Activated CD8-positive, alpha-beta memory T cell treated with anti-CD3 and anti-CD28 coated beads for 48 hours (primary cell): ENCODE measurements at regions not wholly inside any gene's neighbourhood (a gene's known extent, or its start where the extent isn't known, plus 50 kb on each side); places are given as distances from the start of the nearest gene placed in this dataset.
"Not testable (repeated sequence)": the region's sequence is repeated elsewhere in the genome, so short reads cannot be mapped to it uniquely, and the experiment has no call there.

ENCODE experiments used
- DNase-seq, 3 experiments: peaks; one replicate each; pipeline ENCODE4 v3.0.0-alpha.2; 2020; ENCODE audit warnings: low read depth in 2 of 3, low spot score in 2 of 3

DNA sequence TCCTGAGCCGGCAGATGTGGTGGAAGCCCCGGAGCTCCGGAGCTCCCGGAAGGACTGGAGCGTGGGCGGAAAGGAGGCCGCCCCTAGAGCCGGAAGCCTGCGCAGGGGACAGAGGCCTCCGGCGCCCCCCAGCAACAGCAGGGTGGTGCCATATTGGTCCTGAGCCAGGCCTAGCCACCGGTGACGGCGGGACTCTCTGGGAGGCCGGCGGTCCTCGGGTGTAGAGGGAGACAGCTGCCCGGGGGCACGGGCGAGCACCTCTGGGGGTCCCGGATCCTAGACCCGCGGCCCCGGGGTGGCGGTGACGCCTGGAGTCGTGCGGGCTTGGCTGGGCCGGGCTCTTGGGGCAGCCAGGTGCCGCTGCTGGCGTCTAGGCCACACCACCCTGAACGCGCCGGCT lies 1472.2 kb downstream of the FOXD4L5 start:
- not testable (repeated sequence) for DNase-seq

DNA sequence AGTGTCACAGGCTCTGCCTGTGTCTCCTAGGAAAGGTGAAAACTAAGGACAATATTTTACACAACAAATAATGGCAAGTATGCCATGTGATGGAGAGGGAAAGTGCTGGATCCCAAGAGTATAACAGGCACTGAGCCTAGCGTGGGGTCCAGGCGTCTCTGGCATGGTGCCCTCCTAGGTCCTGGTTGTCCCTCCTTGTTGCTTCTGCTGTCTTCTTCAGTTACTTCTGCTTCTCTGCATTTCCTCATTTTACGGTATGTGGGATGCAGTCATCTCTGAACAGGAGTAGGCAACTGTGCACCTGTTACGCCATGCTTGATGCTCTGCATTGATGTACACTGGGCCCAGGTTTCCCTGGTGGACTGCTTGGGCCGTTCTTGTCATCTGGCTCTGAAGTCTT lies 1480.8 kb downstream of the FOXD4L5 start:
- not testable (repeated sequence) for DNase-seq

DNA sequence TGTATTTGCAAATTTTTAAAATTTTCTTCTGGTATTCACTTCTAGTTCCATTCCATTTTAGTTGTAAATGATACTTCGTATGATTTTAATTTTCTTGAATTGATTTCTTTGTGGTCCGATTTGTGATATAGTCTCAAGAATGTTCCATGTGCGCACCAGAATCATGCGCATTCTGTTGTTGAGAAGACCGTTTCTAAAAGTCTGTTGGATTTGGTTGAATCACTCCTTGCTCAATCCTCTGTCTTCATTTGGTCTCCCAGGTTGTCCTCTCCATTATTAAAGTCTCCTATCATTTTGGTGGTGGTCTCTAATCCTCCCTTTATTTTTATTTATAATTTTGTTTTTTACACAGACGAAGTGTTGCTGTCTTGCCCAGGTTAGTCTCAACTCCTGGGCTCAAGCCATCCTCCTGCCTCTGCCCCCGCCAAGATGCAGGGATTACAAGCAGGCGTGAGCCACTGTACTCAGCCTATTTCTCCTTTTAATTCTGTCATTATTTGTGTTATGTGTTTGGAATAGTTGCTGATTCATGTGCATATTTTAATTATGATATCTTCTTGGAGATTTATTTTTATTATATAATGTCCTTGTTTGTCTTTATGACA lies 1490.8 kb downstream of the FOXD4L5 start:
- DNase-seq = not testable (repeated sequence)

DNA sequence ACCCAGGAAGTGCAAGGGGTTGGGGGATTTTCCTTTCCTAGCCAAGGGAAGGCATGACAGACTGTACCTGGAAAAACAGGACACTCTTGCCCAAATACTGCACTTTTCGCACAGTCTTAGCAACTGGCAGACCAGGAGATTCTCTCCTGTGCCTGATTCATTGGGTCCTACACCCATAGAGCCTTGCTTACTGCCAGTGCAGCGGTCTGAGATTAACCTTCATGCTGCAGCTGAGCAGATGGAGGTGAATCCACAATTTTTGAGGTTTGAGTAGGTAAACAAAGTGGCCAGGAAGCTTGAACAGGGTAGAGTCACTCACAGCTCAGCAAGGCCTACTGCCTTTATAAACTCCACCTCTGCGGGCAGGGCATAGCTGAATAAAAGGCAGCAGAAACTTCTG lies 1497.6 kb downstream of the FOXD4L5 start:
- not testable (repeated sequence) for DNase-seq

DNA sequence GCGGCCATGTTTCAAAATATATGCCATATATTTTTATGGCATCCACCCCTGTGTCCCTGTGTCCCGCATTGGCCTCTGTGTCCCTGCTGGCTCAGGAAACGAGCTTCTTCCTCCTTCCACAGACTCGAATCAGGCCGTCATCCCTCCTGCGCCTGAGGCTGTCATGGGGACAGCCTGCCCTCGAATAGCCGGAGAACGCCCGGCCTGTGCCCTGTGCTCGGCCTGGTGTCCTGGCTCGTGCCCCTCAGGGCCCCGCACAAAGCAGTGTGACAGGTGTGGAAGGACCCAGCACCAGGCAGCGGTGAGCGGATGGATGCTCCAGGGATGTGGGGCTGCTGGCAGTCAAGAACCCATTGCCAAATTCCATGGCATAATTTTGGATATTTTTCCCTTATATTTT lies 1500.0 kb downstream of the FOXD4L5 start:
- not testable (repeated sequence) for DNase-seq

DNA sequence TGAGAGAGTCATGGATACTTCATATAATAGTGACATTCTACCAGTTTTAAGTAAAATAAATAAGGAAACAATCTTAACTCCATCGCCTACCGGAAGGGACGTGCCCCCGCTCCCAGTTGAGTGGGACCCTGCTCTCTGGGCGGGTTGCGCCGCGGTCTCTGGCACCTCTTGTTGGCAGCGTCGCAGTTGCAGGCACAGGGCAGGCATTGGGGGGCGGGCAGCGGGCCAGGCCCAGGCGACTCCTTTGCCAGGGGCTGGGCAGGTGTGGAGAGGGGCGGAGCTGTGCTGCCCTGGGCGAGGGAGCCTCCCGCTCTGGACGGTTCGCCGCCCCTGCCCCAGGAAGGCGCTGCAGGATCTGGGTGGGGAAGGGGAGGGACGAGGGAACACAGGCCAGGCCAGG lies 1500.6 kb downstream of the FOXD4L5 start:
- DNase-seq = not testable (repeated sequence)

DNA sequence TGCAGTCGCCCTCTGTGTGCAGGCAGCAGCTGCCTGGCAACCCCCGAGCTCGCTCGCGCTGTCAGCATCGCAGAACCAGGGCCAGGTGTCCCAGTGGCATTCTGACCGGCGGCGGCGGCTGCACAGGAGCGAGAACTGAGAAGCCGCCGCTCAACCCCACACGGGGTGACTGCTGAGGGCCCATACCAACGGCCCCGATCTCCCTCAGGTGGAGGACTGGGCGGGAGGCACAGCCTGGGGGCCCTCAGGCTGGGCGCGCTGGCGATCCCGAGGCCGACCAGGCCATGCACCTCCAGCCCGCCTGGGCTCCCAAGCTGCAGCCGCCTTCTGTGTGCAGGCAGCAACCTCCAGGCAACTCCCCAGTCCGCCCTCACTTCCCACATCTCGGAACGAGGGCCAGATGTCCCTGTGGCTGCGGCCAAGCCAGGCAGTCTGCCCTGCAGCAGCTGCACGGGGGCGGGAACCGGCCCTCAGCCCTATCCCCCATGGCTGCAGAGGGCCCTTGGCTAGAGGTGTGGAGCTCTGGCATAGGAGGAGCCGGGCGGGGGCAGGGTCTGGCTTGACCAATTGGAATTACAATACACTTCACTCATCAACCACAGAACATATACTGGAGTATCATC lies 1503.1 kb downstream of the FOXD4L5 start:
- DNase-seq = not testable (repeated sequence)

DNA sequence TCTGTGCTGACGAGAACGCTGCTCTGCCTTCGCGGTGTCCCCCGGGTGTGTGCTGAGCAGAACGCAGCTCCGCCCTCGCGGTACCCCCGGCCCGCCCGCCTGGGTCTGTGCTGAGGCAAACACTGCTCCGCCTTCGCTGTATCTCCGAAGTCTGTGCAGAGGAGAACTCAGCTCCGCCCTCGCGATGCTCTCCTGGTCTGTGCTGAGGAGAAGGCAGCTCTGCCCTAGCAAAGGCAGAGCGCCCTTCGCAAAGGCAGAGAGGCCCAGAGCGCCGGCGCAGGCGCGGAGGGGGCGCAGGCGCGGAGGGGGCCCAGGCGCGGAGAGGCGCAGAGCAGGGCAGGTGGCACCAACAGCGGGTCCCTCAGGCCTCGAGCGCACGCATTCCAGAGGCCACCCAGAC lies 1503.6 kb downstream of the FOXD4L5 start:
- DNase-seq = not testable (repeated sequence)

DNA sequence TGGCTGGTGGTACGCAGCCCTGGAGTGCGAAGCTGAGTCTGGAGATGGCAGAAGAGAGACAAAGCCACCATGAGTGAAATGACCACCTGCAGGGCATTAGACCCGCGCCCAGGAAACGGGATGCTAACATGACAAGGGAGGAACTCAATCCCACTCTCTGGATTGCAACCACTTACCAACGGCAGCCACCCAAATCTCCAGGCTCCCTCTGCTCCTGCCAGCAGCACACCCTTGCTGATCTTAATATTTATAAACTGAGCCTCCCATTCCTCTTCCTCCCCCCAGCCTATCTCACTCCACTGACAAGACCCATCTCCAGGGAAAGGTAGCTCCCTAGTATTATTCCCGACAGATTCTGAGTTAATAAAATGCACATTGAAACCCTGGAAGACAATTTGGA lies 1508.8 kb downstream of the FOXD4L5 start:
- DNase-seq = not testable (repeated sequence)

DNA sequence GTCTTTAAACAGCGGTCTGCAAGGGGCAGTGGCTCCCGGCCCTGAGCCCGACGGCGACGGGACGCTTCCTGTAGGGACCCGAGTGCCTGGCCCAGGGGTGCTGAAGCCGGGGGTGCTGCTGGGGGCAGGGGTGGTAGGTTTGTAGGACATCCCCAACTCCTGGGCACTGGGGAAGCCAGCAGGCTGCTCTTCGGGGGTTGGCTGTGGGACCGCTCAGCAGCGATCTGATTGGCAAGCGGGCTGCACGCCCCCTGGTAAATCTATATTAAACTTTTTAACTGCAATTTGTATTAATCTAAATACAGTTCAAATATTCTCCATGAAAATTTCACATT lies 1510.0 kb downstream of the FOXD4L5 start:
- not testable (repeated sequence) for DNase-seq

DNA sequence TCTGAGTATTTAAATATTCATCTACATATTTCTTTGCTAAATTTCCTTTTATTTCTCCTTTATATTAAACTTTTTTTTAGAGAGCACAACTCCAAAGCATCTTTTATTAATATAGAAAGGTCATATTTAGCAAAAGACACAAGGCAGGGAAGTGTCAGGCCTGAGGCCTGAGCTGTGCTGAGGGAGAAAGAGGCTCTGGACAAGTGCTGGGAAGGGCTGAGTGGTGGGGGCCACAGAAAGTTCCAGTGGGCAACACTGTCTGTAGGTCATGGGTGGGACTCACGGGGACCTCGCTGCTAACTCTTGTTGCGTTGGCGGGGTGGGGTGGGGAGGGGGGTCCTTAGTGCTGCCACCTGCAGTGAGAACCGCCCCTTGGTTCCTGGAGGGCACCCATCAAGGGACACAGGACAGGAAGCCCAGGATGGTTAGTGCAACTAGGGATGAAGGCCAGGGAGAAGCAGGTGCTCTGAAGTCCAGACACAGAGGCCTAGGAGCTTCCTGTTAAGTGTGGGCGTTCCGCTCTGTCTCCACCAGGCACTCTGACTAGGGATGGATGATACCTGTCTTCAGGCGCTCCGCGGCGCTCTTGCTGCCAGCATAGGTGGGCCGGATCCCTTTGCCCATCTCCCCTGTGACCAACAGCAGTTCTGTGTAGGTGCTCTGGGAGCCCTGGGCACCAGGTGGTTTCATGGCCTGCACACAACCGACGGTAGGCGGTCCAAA lies 1510.5 kb downstream of the FOXD4L5 start:
- not testable (repeated sequence) for DNase-seq

DNA sequence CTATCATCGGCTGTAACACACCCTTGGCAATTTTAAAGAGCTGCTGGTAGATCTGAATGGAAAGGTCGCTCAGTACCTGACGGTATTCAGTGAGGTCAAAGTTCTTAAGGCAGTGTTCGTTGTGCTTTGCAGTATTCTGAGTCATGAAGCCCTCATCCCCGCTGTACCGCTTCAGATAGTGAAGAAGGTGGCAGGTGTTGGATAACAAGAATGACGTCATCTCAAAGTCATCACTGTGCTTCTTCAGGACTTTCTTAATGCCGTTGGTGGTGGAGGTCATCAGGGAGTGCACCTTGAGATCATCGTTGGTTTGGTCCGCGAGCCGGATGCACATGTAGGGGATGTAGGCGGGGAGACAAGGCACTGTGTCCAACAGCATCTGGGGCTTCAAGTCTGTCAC lies 1522.8 kb downstream of the FOXD4L5 start:
- DNase-seq = not testable (repeated sequence)

DNA sequence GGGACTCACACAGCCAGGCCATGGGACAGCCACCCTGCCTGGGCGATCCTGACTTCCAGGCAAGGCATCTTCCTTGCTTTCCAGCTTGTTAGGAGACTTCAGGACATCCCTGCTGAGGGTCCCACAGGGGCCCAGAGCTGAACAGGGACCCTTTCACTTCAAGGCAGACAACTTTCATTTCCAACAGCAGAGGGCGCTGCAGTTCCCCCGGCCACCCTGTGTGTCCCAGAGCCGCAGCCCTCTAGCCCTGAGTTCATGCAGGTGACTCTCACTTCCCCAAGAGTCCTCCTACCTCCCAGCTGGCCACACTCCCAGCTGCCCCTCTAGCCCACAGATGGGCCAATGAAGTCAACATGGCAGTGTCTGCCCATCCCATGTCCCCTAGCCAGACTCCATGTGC lies 1556.0 kb downstream of the FOXD4L5 start:
- not testable (repeated sequence) for DNase-seq

DNA sequence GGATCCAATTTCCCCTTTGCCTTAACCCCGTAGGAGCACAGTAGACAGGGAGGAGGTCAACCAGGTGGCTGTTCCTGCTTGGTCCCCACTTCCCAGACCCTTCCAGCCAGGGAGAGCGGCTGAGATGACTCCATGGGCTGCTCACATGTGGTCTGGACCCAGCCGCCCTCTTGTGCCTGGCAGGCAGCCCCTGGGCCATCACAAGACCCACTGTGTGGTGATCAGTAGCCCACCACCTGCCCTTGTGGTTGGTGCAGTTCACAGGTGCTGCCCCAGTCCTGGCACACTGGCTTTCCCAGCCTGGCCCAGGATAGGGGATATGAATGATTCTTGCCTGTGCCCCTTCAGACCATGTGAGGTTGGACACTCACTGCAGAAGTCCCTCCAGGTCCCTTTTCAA lies 1556.7 kb downstream of the FOXD4L5 start:
- DNase-seq = no peak

DNA sequence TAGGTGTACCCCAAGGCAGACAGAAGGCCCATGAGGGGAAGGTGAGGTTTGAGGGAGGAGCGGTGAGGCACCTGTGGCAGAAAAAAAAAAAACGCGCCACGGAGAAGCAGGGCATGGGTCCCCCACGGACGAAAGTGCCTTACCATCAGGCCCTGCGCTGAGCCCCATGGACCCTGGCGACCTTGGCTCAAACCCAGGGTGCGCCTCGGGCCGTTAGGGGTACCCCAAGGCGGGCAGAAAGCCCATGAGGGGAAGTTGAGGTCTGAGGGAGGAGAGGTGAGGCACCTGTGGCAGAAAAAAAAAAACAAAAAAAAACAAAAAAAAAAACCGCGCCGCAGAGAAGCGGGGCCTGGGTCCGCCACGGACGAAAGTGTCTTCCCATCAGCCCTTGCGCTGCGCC lies 1576.7 kb downstream of the FOXD4L5 start:
- DNase-seq = not testable (repeated sequence)

DNA sequence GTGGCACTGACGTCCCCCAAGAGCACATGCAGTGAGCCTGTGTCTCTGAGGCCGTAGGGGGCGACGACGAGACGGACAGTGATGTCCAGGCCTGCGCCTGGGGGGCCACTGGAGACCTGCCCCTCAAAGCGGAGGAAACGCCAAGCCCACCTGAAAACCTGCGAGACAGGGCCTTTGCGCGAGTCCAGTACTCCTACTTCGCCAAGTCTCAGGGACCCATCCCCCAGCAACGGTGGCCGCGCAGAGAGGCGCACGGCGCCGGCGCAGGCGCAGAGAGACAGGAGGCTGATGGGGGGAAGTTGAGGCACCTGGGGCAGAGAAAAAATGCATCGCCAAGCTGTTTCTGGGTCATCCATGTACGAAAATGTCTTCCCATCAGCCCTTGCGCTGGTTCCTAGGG lies 1580.6 kb downstream of the FOXD4L5 start:
- DNase-seq = not testable (repeated sequence)

DNA sequence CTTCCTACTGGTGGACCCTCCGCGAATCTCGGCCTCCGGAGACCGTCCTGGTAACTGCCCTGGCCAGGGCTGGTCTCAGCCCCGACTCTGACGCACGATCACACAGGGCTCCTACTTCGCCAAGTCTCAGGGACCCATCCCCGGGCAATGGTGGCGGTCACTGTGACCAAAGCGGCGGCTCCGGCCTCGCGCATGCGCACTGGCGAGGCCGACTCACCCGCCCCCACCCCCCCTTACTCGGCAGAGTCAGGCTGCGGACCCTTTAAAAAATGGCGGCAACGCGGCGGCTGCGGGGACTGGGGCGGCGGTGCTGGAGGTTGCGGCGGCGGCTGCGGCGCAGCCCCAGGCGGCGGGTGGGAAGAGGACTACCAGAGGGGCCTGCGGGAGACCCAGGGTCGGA lies 1581.3 kb downstream of the FOXD4L5 start:
- not testable (repeated sequence) for DNase-seq

DNA sequence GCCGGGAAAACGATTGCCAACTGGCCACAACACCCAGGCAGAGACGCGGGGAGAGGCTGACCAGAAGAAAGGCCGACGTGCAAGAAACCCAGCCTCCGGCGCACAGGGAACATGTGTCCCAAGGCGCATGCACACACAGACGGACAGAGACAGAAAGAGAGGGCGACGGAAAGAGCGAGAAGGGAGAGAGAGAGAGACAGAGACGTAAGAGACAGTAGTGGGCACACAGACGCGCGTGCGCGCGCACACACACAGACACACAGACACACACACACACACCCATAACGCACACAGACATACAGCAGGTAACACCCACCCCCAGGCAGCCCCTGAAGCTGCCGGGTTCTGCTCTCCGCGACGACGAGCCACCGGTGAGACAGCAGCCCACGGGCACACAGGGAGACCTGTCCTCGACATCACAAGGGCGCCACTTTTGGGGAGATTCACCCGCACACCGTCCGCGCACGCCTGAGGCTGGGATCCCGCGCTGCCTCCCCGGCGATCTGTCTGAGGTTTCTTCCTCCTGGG lies 1581.8 kb downstream of the FOXD4L5 start:
- DNase-seq = not testable (repeated sequence)
